ENCODE measurements at regions not wholly inside any gene's neighbourhood (a gene's known extent, or its start where the extent isn't known, plus 50 kb on each side); places are given as distances from the start of the nearest gene placed in this dataset.

- H3K4me3 Mint-ChIP-seq: no peak overlapping the region
- no peak overlapping the region for H3K27ac Mint-ChIP-seq
- no peaks in the 10 kb centered on the region for H3K27me3 Mint-ChIP-seq (ENCODE audit: low read depth)
- H3K36me3 Mint-ChIP-seq (ENCODE audit: low read depth): no peaks in the 10 kb centered on the region
- H3K4me1 Mint-ChIP-seq (ENCODE audit: low read depth): no peaks in the 10 kb centered on the region
- peaks cover 16% of the 10 kb centered on the region for H3K9me3 Mint-ChIP-seq
These were observed 233.4 kb upstream of the KLF4 start for GRCh38 chr9:107723015-107723414.

GRCh38 chr9:107721705-107722245 lies 232.2 kb upstream of the KLF4 start:
- Mint-ChIP-seq H3K27ac (no peak overlapping the region), H3K36me3 (ENCODE audit: low read depth) (no peaks in the 10 kb centered on the region), H3K27me3 (ENCODE audit: low read depth) (no peaks in the 10 kb centered on the region)

GRCh38 chr9:107720501-107720900 lies 230.9 kb upstream of the KLF4 start:
- peaks cover 8% of the 10 kb centered on the region for H3K9me3 Mint-ChIP-seq
- H3K27ac Mint-ChIP-seq: no peak overlapping the region
- H3K4me3 Mint-ChIP-seq: no peak overlapping the region
- no peaks in the 10 kb centered on the region for H3K36me3 Mint-ChIP-seq (ENCODE audit: low read depth)
- H3K27me3 Mint-ChIP-seq (ENCODE audit: low read depth): no peaks in the 10 kb centered on the region
- no peaks in the 10 kb centered on the region for H3K4me1 Mint-ChIP-seq (ENCODE audit: low read depth)

More at GRCh38 chr9:107721705-107722245, 232.2 kb upstream of the KLF4 start:
- Mint-ChIP-seq H3K4me3 (no peak overlapping the region), H3K9me3 (peaks cover 9% of the 10 kb centered on the region), H3K4me1 (ENCODE audit: low read depth) (no peaks in the 10 kb centered on the region)

GRCh38 chr9:107717529-107718314 lies 228.2 kb upstream of the KLF4 start:
- Mint-ChIP-seq H3K4me1 (ENCODE audit: low read depth) (no peaks in the 10 kb centered on the region), H3K27ac (no peak overlapping the region), H3K27me3 (ENCODE audit: low read depth) (no peaks in the 10 kb centered on the region), H3K36me3 (ENCODE audit: low read depth) (no peaks in the 10 kb centered on the region), H3K9me3 (peaks cover 4% of the 10 kb centered on the region), H3K4me3 (no peak overlapping the region)

GRCh38 chr9:107715740-107716139 lies 226.2 kb upstream of the KLF4 start:
- Mint-ChIP-seq H3K27me3 (ENCODE audit: low read depth) (no peaks in the 10 kb centered on the region), H3K4me3 (no peak overlapping the region), H3K9me3 (peaks cover 4% of the 10 kb centered on the region), H3K4me1 (ENCODE audit: low read depth) (no peaks in the 10 kb centered on the region), H3K27ac (no peak overlapping the region), H3K36me3 (ENCODE audit: low read depth) (no peaks in the 10 kb centered on the region)

- Mint-ChIP-seq H3K4me3 (no peak overlapping the region), H3K27ac (no peak overlapping the region), H3K9me3 (peaks cover under 1% of the 10 kb centered on the region)
These were observed 223.9 kb upstream of the KLF4 start for GRCh38 chr9:107713470-107713869.

GRCh38 chr9:107712390-107712789 lies 222.8 kb upstream of the KLF4 start:
- no peaks in the 10 kb centered on the region for H3K4me1 Mint-ChIP-seq (ENCODE audit: low read depth)
- no peak overlapping the region for H3K4me3 Mint-ChIP-seq
- H3K27ac Mint-ChIP-seq: no peak overlapping the region
- no peaks in the 10 kb centered on the region for H3K27me3 Mint-ChIP-seq (ENCODE audit: low read depth)
- no peaks in the 10 kb centered on the region for H3K36me3 Mint-ChIP-seq (ENCODE audit: low read depth)
- H3K9me3 Mint-ChIP-seq: no peaks in the 10 kb centered on the region

More at GRCh38 chr9:107713470-107713869, 223.9 kb upstream of the KLF4 start:
- no peaks in the 10 kb centered on the region for H3K27me3 Mint-ChIP-seq (ENCODE audit: low read depth)
- H3K36me3 Mint-ChIP-seq (ENCODE audit: low read depth): no peaks in the 10 kb centered on the region
- H3K4me1 Mint-ChIP-seq (ENCODE audit: low read depth): no peaks in the 10 kb centered on the region

GRCh38 chr9:107711542-107711941 lies 222.0 kb upstream of the KLF4 start:
- no peak overlapping the region for H3K4me3 Mint-ChIP-seq

GRCh38 chr9:107710953-107711352 lies 221.4 kb upstream of the KLF4 start:
- H3K36me3 Mint-ChIP-seq (ENCODE audit: low read depth): no peaks in the 10 kb centered on the region
- H3K4me3 Mint-ChIP-seq: no peak overlapping the region
- H3K27me3 Mint-ChIP-seq (ENCODE audit: low read depth): no peaks in the 10 kb centered on the region
- no peaks in the 10 kb centered on the region for H3K4me1 Mint-ChIP-seq (ENCODE audit: low read depth)
- no peaks in the 10 kb centered on the region for H3K9me3 Mint-ChIP-seq
- no peak overlapping the region for H3K27ac Mint-ChIP-seq

More at GRCh38 chr9:107711542-107711941, 222.0 kb upstream of the KLF4 start:
- H3K9me3 Mint-ChIP-seq: no peaks in the 10 kb centered on the region
- H3K36me3 Mint-ChIP-seq (ENCODE audit: low read depth): no peaks in the 10 kb centered on the region
- H3K27ac Mint-ChIP-seq: no peak overlapping the region
- H3K4me1 Mint-ChIP-seq (ENCODE audit: low read depth): no peaks in the 10 kb centered on the region
- no peaks in the 10 kb centered on the region for H3K27me3 Mint-ChIP-seq (ENCODE audit: low read depth)

GRCh38 chr9:107710546-107710945 lies 221.0 kb upstream of the KLF4 start:
- Mint-ChIP-seq H3K4me1 (ENCODE audit: low read depth) (no peaks in the 10 kb centered on the region), H3K36me3 (ENCODE audit: low read depth) (no peaks in the 10 kb centered on the region), H3K27ac (no peak overlapping the region), H3K27me3 (ENCODE audit: low read depth) (no peaks in the 10 kb centered on the region), H3K4me3 (no peak overlapping the region), H3K9me3 (no peaks in the 10 kb centered on the region)

GRCh38 chr9:107708791-107709190 lies 219.2 kb upstream of the KLF4 start:
- Mint-ChIP-seq H3K27ac (no peak overlapping the region), H3K36me3 (ENCODE audit: low read depth) (no peaks in the 10 kb centered on the region), H3K27me3 (ENCODE audit: low read depth) (no peaks in the 10 kb centered on the region), H3K4me3 (no peak overlapping the region), H3K4me1 (ENCODE audit: low read depth) (no peaks in the 10 kb centered on the region), H3K9me3 (no peaks in the 10 kb centered on the region)

- no peaks in the 10 kb centered on the region for H3K9me3 Mint-ChIP-seq
- H3K4me3 Mint-ChIP-seq: no peak overlapping the region
- H3K36me3 Mint-ChIP-seq (ENCODE audit: low read depth): no peaks in the 10 kb centered on the region
- H3K4me1 Mint-ChIP-seq (ENCODE audit: low read depth): no peaks in the 10 kb centered on the region
- H3K27ac Mint-ChIP-seq: no peak overlapping the region
- H3K27me3 Mint-ChIP-seq (ENCODE audit: low read depth): no peaks in the 10 kb centered on the region
These were observed 218.4 kb upstream of the KLF4 start for GRCh38 chr9:107707915-107708441.

- no peak overlapping the region for H3K27ac Mint-ChIP-seq
- no peaks in the 10 kb centered on the region for H3K4me1 Mint-ChIP-seq (ENCODE audit: low read depth)
- no peaks in the 10 kb centered on the region for H3K9me3 Mint-ChIP-seq
- no peak overlapping the region for H3K4me3 Mint-ChIP-seq
- no peaks in the 10 kb centered on the region for H3K27me3 Mint-ChIP-seq (ENCODE audit: low read depth)
- H3K36me3 Mint-ChIP-seq (ENCODE audit: low read depth): no peaks in the 10 kb centered on the region
These were observed 217.9 kb upstream of the KLF4 start for GRCh38 chr9:107707428-107707837.

- no peaks in the 10 kb centered on the region for H3K9me3 Mint-ChIP-seq
- no peak overlapping the region for H3K4me3 Mint-ChIP-seq
- no peaks in the 10 kb centered on the region for H3K27me3 Mint-ChIP-seq (ENCODE audit: low read depth)
- H3K27ac Mint-ChIP-seq: no peak overlapping the region
- no peaks in the 10 kb centered on the region for H3K4me1 Mint-ChIP-seq (ENCODE audit: low read depth)
- no peaks in the 10 kb centered on the region for H3K36me3 Mint-ChIP-seq (ENCODE audit: low read depth)
These were observed 217.3 kb upstream of the KLF4 start for GRCh38 chr9:107706701-107707427.

- no peaks in the 10 kb centered on the region for H3K36me3 Mint-ChIP-seq (ENCODE audit: low read depth)
- no peak overlapping the region for H3K4me3 Mint-ChIP-seq
- H3K4me1 Mint-ChIP-seq (ENCODE audit: low read depth): no peaks in the 10 kb centered on the region
- no peaks in the 10 kb centered on the region for H3K27me3 Mint-ChIP-seq (ENCODE audit: low read depth)
- H3K27ac Mint-ChIP-seq: no peak overlapping the region
- H3K9me3 Mint-ChIP-seq: no peaks in the 10 kb centered on the region
These were observed 216.0 kb upstream of the KLF4 start for GRCh38 chr9:107705521-107705920.
